HG02943 (cell line): ENCODE measurements at regions not wholly inside any gene's neighbourhood (a gene's known extent, or its start where the extent isn't known, plus 50 kb on each side); places are given as distances from the start of the nearest gene placed in this dataset.
"Not testable (repeated sequence)": the region's sequence is repeated elsewhere in the genome, so short reads cannot be mapped to it uniquely, and the experiment has no call there.

Experiments used
- ATAC-seq: cut with Tn5 transposase; IDR thresholded peaks from one replicate; pipeline ENCODE4 v1.9.1; 2021; ENCODE audit warnings: mild to moderate bottlenecking, low read depth, moderate library complexity; ENCODE audit not compliant: unreplicated experiment

- no peak for ATAC-seq
Observed at GRCh38 chr13:65112531-65112941, 2117.6 kb downstream of the PCDH9 start.

DNA sequence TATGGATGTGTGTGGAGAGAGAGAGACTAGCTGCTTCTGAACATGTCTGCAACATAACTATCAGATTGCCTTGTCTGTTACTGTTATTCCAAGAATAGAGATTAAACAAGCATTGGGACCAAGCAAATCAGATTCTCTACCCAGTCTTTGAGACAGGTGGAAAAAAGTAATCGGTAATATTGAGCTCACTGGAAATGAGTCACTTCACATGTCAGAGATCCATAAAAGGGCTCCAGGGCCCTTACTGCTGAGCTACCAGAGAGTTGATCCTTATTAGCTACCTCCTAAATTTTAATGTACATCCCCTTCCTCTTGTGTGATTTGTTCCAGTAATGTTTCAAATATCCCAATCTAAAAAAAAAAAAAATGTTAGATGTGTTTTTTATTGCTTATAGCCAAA is 2118.0 kb downstream of the PCDH9 start:
- ATAC-seq: no peak

- no peak for ATAC-seq
Observed at GRCh38 chr13:65111223-65111622, 2118.9 kb downstream of the PCDH9 start.

DNA sequence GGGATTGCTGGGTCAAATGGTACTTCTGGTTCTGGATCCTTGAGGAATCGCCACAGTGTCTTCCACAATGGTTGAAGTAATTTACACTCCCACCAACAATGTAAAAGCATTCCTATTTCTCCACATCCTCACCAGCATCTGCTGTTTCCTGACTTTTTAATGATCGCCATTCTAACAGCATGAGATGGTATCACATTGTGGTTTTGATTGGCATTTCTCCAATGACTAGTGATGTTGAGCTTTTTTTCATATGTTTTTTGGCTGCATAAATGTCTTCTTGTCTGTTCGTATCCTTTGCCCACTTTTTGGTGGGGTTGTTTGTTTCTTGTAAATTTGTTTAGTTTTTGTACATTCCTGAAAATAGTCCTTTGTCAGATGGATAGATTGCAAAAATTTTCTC is 2125.7 kb downstream of the PCDH9 start:
- ATAC-seq: not testable (repeated sequence)

DNA sequence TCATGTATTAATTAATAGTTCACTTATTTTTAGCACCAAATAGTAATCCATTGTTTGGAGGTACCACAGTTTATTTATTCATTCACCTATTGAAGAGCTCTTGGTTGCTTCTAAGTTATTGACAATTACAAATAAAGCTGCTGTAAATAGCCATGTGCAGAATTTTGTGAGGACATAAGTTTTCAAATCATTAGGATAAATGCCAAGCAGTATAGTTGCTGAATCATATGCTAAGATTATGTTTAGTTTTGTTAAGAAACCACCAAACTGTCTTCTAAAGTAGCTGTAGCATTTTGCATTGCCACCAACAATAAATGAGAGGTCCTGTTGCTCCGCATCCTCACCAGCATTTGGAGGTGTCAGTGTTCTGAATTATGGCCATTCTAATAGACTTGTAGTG is 2126.8 kb downstream of the PCDH9 start:
- ATAC-seq: no peak

DNA sequence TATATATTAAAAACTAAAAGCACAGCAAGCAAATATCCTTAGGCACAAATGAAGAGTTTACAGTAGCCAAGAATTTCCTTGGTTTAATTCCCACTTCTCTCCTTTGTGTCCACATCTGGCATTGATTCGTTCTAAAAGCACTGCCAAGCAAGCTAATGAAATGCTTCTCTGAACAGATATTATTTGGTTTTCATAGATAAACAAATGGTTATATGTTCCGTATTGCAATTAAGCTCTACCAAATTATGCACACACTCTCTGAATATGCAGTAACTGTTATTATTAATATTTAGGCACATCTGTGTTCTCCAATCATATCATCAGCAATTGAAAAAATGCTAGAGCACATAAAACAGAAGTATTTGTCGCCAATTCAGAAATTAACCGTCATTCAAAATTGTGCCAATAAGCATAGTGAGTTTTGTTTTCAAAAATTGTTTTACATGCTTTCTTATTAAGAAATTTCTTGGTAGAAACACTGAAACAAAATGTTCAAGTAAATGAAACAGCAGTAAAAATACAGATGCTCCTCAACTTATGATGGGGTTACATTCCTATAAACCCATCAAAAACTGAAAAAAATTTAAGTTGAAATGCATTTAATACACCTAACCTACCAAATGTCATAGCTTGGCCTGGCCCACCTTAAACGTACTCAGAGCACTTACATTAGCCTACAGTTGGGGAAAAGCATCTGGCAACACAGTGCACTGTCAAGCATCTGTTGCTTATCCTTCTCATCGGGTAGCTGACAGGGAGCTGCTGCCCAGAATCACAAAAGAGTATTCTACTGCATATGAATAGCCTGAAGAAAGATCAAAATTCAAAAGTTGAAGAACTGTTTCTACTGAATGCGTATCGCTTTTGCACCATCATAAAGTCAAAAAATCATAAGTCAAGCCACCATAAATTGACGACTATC is 2134.7 kb downstream of the PCDH9 start:
- no peak for ATAC-seq

GRCh38 chr13:65093357-65093756 is 2136.8 kb downstream of the PCDH9 start:
- no peak for ATAC-seq

DNA sequence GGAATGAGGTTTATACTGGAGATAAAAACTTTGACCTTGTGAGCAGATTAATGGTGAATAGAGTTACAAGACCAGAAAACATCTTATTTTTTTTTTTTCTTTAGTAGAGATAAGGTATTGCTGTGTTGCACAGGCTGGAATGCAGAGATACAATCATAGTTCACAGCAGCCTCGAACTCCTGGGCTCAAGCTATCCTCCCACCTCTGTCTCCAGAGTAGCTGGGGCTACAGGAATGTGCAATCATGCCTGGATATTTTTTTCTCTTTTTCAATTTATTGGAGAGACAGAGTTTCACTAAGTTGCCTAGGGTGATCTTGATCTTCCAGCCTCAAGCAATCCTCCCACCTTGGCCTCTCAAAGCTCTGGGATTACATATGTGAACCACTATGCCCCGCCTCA is 2139.1 kb downstream of the PCDH9 start:
- ATAC-seq: no peak

DNA sequence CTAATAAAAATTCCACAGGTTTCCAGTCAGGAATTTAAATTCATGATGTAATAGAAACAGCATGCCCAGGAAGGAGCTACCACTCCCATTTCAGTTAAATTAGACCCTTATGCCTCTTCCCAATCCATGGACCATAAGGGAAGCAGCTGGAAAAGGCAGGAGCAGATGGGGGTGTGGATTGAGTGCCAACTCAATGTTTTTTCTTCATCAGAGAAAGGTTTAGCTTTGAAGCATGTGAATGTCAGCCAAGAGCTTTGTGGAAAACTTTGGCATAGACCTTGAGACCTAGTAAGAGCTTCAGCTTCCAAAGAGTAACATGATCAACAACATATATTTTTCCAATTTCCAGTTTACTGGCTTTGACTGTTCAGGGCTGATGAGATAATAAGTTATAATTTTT is 2139.9 kb downstream of the PCDH9 start:
- no peak for ATAC-seq

- no peak for ATAC-seq
Observed at GRCh38 chr13:65088906-65089305, 2141.2 kb downstream of the PCDH9 start.

GRCh38 chr13:65085977-65086376 is 2144.2 kb downstream of the PCDH9 start:
- ATAC-seq: no peak

- no peak for ATAC-seq
Observed at GRCh38 chr13:65074248-65074647, 2155.9 kb downstream of the PCDH9 start.

DNA sequence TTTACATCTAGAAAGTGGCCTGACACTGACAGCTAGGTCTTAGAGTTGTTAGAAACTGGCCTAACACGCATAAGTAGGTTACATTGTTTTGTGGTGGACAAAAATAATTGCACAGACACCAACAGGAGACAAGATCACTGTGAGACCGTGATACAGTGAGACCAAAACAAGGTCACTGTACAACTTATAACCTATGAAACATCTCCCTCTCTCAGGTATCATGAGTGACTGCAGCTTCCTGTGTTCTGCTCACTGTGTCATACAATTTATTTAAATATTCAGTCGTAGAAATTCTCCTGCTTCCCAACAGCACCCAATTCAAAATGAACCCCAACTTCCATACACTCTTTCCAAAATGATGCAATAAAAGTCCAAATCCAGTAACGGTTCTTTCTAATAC is 2165.2 kb downstream of the PCDH9 start:
- no peak for ATAC-seq

DNA sequence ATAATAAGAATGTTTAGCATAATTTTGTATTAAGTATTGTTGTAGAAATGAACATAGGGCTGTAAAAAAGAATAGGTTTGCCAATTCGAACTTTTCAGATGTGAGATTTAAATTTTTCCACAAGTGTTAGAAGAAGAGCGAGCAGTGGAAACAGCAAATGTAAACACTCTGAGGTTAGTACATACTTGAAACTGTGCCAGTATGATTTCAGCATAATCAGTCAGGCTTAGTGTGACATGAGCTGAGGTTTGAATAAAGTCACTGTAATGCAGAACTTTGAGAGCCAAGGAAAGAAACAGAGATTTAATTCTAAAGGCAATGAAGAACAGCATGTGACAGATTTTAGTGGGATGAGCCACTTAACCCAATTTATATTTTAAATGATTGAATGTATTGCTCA is 2166.4 kb downstream of the PCDH9 start:
- no peak for ATAC-seq

DNA sequence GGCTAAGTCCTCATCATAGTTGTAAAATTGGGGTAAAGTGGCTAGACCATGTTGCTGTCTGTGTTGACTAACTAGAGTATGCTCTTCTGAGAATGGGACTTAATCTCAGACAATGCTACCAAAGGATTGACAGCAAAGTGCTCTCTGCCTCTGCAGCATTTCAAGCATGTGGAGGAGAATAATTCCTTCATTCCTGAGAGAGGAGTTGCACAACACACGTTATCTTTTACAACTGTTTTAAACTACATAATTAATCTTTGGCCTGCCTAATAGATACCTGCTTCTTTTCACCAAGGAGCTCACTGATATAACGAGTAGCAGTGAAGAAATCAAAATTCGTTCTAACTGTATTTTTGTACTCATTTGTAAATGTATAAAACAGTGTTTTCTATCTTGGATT is 2172.2 kb downstream of the PCDH9 start:
- no peak for ATAC-seq

GRCh38 chr13:65054277-65054676 is 2175.9 kb downstream of the PCDH9 start:
- no peak for ATAC-seq

GRCh38 chr13:65036999-65037398 is 2193.1 kb downstream of the PCDH9 start:
- ATAC-seq: no peak

GRCh38 chr13:65035302-65035701 is 2194.8 kb downstream of the PCDH9 start:
- ATAC-seq: no peak

GRCh38 chr13:65034266-65034665 is 2195.9 kb downstream of the PCDH9 start:
- no peak for ATAC-seq

DNA sequence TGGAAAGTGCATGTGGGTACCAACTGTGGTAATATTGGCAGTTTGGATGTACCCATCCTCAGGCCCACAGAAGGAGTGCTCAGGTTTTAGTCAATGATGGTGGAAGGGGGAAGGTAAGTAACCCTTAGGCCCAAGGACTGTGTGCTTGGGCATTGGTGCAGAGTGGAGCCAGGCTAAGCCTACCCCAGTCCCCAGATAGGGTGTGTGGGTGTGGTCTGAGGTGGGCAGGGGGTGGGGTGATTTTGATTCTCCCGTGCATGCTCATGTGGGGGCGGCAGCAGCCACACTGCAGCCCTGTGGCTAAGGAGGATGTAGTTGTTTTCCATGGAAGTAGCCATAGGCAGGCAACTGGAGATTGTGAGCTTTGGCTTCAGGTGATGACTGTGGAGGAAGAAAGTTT is 2197.3 kb downstream of the PCDH9 start:
- ATAC-seq: no peak

DNA sequence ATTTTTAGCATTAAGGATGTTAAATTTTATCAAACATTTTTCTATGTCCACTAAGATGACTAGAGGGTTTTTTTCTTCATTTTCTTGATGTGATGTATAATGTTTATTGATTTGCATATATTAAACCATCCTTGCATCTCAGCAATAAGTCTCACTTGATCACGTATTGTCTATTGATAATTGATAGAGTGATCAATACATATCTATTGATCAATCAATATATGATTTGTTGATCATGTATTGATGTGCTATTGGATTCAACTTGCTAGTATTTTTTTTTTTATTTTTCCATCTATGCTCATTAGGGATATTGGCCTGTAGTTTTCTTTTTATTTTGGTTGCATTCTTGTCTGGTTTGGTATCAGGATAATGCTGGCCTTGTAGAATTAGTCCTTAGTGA is 2202.0 kb downstream of the PCDH9 start:
- ATAC-seq: no peak

DNA sequence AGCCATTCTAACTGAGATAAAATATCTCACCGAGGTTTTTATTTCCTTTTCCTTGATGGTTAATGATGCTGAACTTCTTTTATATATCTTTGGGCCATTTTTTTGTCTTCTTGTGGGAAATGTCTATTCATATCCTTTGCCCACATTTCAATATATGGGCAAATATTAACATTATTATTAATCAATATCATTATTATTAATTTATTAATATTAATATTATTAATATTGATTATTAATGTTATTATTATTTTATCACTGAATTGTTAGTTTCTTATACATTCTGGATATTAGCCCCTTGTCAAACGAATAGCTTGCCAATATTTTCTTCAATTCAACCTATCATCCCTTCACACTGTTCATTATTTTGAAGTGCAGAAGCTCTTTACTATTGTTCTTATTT is 2203.6 kb downstream of the PCDH9 start:
- no peak for ATAC-seq
